Breast epithelium (tissue), 3 donors: ENCODE measurements at regions not wholly inside any gene's neighbourhood (a gene's known extent, or its start where the extent isn't known, plus 50 kb on each side); places are given as distances from the start of the nearest gene placed in this dataset.

Source experiments
- POLR2A ChIP-seq: fragments of 450-650 bp; IDR thresholded peaks from one replicate; pipeline ENCODE4 v1.6.1; 2016; ENCODE audit warnings: antibody characterized with exemption, mild to moderate bottlenecking, moderate library complexity
- POLR2AphosphoS5 ChIP-seq, 3 donors: sonication (generic); formaldehyde crosslinking; IDR thresholded peaks; one replicate each; pipeline ENCODE4 v1.6.1; 2017; ENCODE audit warnings: antibody characterized with exemption in 3 of 3
- TF ChIP-seq, protein P1 (sequence below), 3 donors: fragments of 450-650 bp; IDR thresholded peaks; one replicate each; pipeline ENCODE4 v1.5.1; 2016 to 2017; ENCODE audit warnings: antibody characterized with exemption in 3 of 3, mild to moderate bottlenecking in 3 of 3, moderate library complexity in 3 of 3

DNA sequence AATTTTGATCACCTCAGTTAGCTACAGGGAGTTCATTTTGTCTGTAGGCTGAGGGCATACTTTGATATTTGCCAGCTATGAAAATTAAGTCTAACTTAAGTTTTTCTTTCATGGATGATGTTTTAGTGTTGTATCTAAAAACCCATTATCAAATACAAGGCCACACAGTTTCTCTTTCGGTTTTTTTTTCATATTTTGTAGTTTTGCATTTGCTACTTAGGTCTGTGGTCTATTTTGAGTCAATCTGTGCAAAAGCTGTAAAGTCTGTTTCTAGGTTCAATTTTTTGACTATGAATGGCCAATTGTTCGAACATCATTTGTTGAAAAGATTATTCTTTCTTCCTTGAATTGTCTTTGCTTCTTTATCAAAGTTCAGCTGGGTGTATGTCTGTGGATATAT, 895.6 kb upstream of the ANO3 start:
- TF ChIP-seq POLR2AphosphoS5 (IDR thresholded peaks at IDR 0.05) (no peak), POLR2A (no peak)
- TF ChIP-seq, protein P1, sequence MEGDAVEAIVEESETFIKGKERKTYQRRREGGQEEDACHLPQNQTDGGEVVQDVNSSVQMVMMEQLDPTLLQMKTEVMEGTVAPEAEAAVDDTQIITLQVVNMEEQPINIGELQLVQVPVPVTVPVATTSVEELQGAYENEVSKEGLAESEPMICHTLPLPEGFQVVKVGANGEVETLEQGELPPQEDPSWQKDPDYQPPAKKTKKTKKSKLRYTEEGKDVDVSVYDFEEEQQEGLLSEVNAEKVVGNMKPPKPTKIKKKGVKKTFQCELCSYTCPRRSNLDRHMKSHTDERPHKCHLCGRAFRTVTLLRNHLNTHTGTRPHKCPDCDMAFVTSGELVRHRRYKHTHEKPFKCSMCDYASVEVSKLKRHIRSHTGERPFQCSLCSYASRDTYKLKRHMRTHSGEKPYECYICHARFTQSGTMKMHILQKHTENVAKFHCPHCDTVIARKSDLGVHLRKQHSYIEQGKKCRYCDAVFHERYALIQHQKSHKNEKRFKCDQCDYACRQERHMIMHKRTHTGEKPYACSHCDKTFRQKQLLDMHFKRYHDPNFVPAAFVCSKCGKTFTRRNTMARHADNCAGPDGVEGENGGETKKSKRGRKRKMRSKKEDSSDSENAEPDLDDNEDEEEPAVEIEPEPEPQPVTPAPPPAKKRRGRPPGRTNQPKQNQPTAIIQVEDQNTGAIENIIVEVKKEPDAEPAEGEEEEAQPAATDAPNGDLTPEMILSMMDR (IDR thresholded peaks at IDR 0.05), result no peak
